Osteocyte (in vitro differentiated cells): ENCODE measurements at regions not wholly inside any gene's neighbourhood (a gene's known extent, or its start where the extent isn't known, plus 50 kb on each side); places are given as distances from the start of the nearest gene placed in this dataset.

ENCODE experiments used
- DNase-seq: peaks from one replicate; pipeline ENCODE4 v3.0.0; 2021; ENCODE audit warnings: mixed read lengths; ENCODE audit not compliant: unreplicated experiment; ENCODE audit errors: extremely low spot score
- H3K27ac Mint-ChIP-seq: one replicate; pipeline ENCODE4 v1.8.0; 2021; ENCODE audit warnings: mild to moderate bottlenecking, mixed read lengths; ENCODE audit not compliant: unreplicated experiment
- H3K27me3 Mint-ChIP-seq: one replicate; pipeline ENCODE4 v1.8.0; 2021; ENCODE audit warnings: mixed read lengths; ENCODE audit not compliant: unreplicated experiment
- H3K36me3 Mint-ChIP-seq: one replicate; pipeline ENCODE4 v1.8.0; 2021; ENCODE audit warnings: mixed read lengths; ENCODE audit not compliant: unreplicated experiment
- H3K4me1 Mint-ChIP-seq: one replicate; pipeline ENCODE4 v1.8.0; 2021; ENCODE audit warnings: mixed read lengths; ENCODE audit not compliant: unreplicated experiment
- H3K4me3 Mint-ChIP-seq: one replicate; pipeline ENCODE4 v1.8.0; 2021; ENCODE audit warnings: mild to moderate bottlenecking, moderate library complexity, mixed read lengths; ENCODE audit not compliant: unreplicated experiment
- H3K9me3 Mint-ChIP-seq: one replicate; pipeline ENCODE4 v1.8.0; 2021; ENCODE audit warnings: mixed read lengths; ENCODE audit not compliant: unreplicated experiment
- CTCF ChIP-seq: fragments of 200-600 bp; sonication (generic); IDR thresholded peaks from 2 replicates; pipeline ENCODE4 v1.5.0; 2021; ENCODE audit warnings: antibody characterized with exemption, mild to moderate bottlenecking, moderate library complexity

- H3K9me3 Mint-ChIP-seq = peaks cover 25% of the 10 kb centered on the region
- no peak overlapping the region for H3K27ac Mint-ChIP-seq
- no peak for DNase-seq
- no peaks in the 10 kb centered on the region for H3K27me3 Mint-ChIP-seq
- TF ChIP-seq CTCF = no peak
- no peaks in the 10 kb centered on the region for H3K36me3 Mint-ChIP-seq
- no peak overlapping the region for H3K4me3 Mint-ChIP-seq
- no peaks in the 10 kb centered on the region for H3K4me1 Mint-ChIP-seq
These were observed 756.6 kb upstream of the CELF4 start for GRCh38 chr18:38322206-38322605.

- no peak overlapping the region for H3K4me3 Mint-ChIP-seq
- H3K36me3 Mint-ChIP-seq = no peaks in the 10 kb centered on the region
- H3K9me3 Mint-ChIP-seq = peaks cover 25% of the 10 kb centered on the region
- no peak for TF ChIP-seq CTCF
- H3K27me3 Mint-ChIP-seq = no peaks in the 10 kb centered on the region
- H3K4me1 Mint-ChIP-seq = no peaks in the 10 kb centered on the region
- DNase-seq = no peak
- H3K27ac Mint-ChIP-seq = no peak overlapping the region
These were observed 755.7 kb upstream of the CELF4 start for GRCh38 chr18:38321262-38321661.

GRCh38 chr18:38318416-38318815 lies 752.8 kb upstream of the CELF4 start:
- Mint-ChIP-seq H3K9me3 (peaks cover 20% of the 10 kb centered on the region), H3K27me3 (no peaks in the 10 kb centered on the region), H3K36me3 (no peaks in the 10 kb centered on the region), H3K4me3 (no peak overlapping the region), H3K27ac (no peak overlapping the region), H3K4me1 (no peaks in the 10 kb centered on the region)
- TF ChIP-seq CTCF = no peak
- no peak for DNase-seq

GRCh38 chr18:38313831-38314230 lies 748.2 kb upstream of the CELF4 start:
- Mint-ChIP-seq H3K4me1 (no peaks in the 10 kb centered on the region), H3K27ac (no peak overlapping the region), H3K4me3 (no peak overlapping the region), H3K27me3 (no peaks in the 10 kb centered on the region), H3K36me3 (no peaks in the 10 kb centered on the region), H3K9me3 (peaks cover 16% of the 10 kb centered on the region)
- DNase-seq = no peak
- TF ChIP-seq CTCF = no peak

- no peaks in the 10 kb centered on the region for H3K36me3 Mint-ChIP-seq
- no peaks in the 10 kb centered on the region for H3K4me1 Mint-ChIP-seq
- peaks cover 21% of the 10 kb centered on the region for H3K9me3 Mint-ChIP-seq
- no peak overlapping the region for H3K27ac Mint-ChIP-seq
- H3K27me3 Mint-ChIP-seq = no peaks in the 10 kb centered on the region
- no peak for DNase-seq
- H3K4me3 Mint-ChIP-seq = no peak overlapping the region
- TF ChIP-seq CTCF = no peak
These were observed 746.9 kb upstream of the CELF4 start for GRCh38 chr18:38312532-38312931.
